ENCODE measurements at regions not wholly inside any gene's neighbourhood (a gene's known extent, or its start where the extent isn't known, plus 50 kb on each side); places are given as distances from the start of the nearest gene placed in this dataset.

DNA sequence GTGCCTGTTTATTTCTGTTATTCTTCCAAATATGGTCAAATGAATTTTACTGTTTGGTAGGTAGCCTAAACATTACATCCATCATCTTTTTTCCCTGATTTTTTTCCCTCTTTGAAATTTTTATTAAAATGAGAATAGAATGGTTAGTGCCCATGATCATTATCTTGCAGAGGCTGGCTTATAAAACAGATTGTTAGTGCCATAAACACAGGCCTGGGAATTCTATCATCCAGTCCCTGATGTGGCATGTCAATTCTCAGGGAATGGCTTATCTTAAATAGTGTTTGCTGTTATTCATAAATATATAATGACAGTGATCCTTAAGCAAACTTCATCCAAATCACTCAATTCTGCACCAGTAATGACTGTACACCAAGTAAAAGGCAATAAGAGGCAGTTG, 207.3 kb downstream of the TUSC7 start:
- no peak for DNase-seq (ENCODE audit: low read depth)
- H3K4me3 ChIP-seq (ENCODE audit: low read depth, low read length): no peak overlapping the region
- TF ChIP-seq, protein P1, sequence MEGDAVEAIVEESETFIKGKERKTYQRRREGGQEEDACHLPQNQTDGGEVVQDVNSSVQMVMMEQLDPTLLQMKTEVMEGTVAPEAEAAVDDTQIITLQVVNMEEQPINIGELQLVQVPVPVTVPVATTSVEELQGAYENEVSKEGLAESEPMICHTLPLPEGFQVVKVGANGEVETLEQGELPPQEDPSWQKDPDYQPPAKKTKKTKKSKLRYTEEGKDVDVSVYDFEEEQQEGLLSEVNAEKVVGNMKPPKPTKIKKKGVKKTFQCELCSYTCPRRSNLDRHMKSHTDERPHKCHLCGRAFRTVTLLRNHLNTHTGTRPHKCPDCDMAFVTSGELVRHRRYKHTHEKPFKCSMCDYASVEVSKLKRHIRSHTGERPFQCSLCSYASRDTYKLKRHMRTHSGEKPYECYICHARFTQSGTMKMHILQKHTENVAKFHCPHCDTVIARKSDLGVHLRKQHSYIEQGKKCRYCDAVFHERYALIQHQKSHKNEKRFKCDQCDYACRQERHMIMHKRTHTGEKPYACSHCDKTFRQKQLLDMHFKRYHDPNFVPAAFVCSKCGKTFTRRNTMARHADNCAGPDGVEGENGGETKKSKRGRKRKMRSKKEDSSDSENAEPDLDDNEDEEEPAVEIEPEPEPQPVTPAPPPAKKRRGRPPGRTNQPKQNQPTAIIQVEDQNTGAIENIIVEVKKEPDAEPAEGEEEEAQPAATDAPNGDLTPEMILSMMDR (IDR thresholded peaks at IDR 0.05; ENCODE audit: insufficient read depth, low read depth, low read length): no peak

DNA sequence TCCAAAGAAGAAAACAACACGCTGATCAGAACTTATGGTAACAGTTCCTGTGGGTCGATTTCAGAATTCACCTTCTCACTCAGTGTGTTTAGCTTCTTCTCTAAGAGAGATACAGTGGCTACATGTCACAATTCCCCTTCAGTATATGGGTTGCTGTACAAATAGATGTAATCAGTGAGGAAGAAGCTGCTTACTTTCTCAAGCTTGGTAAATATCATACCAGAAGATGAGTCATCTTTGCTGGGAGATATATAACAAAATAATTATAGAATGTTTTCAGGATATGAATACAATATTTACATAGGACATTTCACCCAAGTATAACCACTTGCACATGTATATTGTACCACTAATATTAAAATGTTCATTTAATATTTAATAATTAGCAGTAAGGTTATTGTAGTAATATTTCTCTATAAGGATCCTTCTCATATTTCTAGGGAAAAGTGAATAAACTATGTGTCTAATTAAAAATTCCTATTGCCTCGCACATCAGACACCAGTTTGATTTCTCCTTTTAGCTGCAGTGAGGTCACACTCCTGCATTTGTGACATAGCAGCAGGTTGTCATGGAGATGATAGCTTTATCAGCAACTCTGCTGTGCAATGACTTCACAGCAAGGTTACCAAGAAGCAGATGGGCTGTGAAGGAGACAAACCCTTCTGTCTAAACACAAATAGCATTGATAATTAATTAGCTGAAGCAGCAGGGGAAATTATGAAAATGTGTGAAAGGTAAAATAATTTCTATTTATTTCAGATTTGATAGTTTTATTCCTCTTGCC, 211.4 kb downstream of the TUSC7 start:
- TF ChIP-seq, protein P1 (IDR thresholded peaks at IDR 0.05; ENCODE audit: insufficient read depth, low read depth, low read length): no peak
- no peak overlapping the region for H3K4me3 ChIP-seq (ENCODE audit: low read depth, low read length)
- peak; percentile 60 for DNase-seq (ENCODE audit: low read depth)

DNA sequence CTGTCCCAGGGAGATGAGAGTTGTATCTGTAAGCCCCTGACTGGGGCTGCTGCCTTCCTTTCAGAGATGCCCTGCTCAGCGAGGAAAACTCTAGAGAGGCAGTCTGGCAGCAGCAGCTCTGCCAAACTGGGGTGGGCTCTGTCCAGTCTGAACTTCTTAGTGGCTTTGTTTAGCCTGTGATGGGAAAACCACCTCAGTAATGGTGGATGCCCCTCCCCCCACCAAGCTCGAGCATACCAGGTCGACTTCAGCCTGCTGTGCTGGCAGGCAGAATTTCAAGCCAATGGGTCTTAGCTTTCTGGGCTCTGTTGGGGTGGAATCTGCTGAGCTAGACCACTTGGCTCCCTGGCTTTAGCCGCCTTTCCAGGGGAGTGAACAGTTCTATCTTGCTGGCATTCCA, 218.3 kb downstream of the TUSC7 start:
- DNase-seq (ENCODE audit: low read depth): no peak
- TF ChIP-seq, protein P1 (IDR thresholded peaks at IDR 0.05; ENCODE audit: insufficient read depth, low read depth, low read length): no peak
- no peak overlapping the region for H3K4me3 ChIP-seq (ENCODE audit: low read depth, low read length)

DNA sequence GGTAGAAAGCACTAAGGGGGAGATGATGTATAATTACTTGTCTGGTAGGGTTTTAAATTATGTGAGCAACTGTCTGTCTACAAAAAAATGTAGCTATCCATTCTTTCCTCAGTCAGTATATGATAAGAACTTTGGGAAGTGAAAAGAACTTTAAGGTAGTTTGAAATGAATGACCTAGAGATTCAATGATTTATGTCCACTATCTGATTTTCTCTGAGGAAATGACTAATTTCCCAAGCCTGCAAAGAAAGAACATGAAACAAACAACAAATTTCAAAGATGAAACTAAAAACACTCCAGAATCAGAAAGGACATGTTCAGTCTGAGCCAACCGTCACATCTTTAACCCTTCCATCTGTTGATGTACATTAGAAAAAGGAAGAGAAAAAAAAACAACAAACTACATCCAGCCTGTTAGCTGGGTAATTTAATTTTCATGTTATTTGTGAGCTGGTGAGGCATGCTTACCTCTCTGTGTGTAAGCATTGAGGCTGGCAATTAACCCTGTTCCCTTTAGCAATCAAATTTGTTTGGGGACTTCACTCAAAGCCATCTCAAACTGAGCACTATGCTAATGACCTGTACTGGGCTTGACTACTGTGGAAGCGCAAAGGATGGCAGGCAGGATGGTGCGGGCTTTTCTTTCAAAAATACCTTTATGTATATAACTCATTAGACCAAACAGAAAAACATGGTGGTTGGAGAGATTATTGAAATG, 220.1 kb downstream of the TUSC7 start:
- peak; percentile 66 for DNase-seq (ENCODE audit: low read depth)

DNA sequence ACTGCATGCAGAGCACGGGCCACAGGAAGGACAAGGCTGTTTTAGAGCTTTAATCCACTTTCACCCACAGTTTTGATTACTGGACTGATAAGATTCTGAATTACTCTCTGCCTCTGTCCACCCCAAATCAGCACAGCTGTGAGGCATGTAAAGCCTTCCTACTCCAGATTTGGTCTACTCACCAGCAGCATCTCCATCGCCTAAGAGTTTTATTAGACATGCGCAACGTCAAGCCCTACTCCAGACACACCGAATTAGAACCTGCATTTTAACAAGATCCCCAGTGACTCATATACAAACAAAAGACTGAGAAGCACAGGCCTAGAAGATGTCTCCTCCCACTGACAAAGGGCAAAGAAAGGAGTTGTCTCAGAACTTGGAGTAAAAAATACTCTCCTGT, 221.2 kb downstream of the TUSC7 start:
- TF ChIP-seq, protein P1 (IDR thresholded peaks at IDR 0.05; ENCODE audit: insufficient read depth, low read depth, low read length): no peak
- no peak overlapping the region for H3K4me3 ChIP-seq (ENCODE audit: low read depth, low read length)
- peak; percentile 70 for DNase-seq (ENCODE audit: low read depth)

More for the DNA sequence above, 220.1 kb downstream of the TUSC7 start:
- H3K4me3 ChIP-seq (ENCODE audit: low read depth, low read length): no peak overlapping the region
- TF ChIP-seq, protein P1 (IDR thresholded peaks at IDR 0.05; ENCODE audit: insufficient read depth, low read depth, low read length): no peak

DNA sequence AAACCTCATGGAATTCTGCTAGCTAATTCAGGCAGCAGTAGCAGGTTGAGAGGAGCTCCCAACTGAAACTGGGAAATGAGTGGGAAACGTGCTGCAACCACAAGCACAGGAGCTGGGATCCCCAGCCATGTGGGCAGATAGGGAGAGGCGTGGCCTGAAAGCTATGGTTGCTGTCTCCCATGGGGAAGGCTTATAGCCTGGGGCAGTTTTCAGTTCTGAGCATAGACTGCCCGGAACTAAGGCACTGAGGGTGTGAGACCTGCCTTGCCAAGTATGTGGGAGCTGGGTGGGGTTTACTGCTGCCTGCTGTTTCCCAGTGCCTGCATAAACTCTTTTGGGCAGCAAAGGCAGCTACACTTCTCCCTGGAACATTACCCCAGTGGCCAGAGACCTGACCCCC, 229.5 kb downstream of the TUSC7 start:
- TF ChIP-seq, protein P1 (IDR thresholded peaks at IDR 0.05; ENCODE audit: insufficient read depth, low read depth, low read length): no peak
- DNase-seq (ENCODE audit: low read depth): no peak
- H3K4me3 ChIP-seq (ENCODE audit: low read depth, low read length): no peak overlapping the region
